ENCODE measurements at regions not wholly inside any gene's neighbourhood (a gene's known extent, or its start where the extent isn't known, plus 50 kb on each side); places are given as distances from the start of the nearest gene placed in this dataset.

- H3K4me3 ChIP-seq = no peak overlapping the region
- intact Hi-C loops (cut with DNase I; ENCODE audit: low total_unique reads) = no loop called here
- no peak overlapping the region for H3K27ac ChIP-seq
- no peaks in the 10 kb centered on the region for H3K9me3 ChIP-seq
- no peak for DNase-seq
- WGBS, 2 donors = 54 to 59% methylated on average over 3 of the region's 3 CpGs
- TF ChIP-seq CTCF (IDR thresholded peaks at IDR 0.05) (no peak), POLR2A (IDR thresholded peaks at IDR 0.05) (no peak)
- no peaks in the 10 kb centered on the region for H3K36me3 ChIP-seq (ENCODE audit: low read depth, missing control alignments)
- H3K27me3 ChIP-seq = no peaks in the 10 kb centered on the region
- H3K4me1 ChIP-seq = no peaks in the 10 kb centered on the region
Measured at GRCh38 chr7:41134300-41135255, 568.3 kb downstream of the INHBA start.

- 65 to 71% methylated on average over 10 of the region's 10 CpGs for WGBS, 2 donors
- DNase-seq = no peak
Measured at GRCh38 chr7:41133690-41134299, 569.1 kb downstream of the INHBA start.

GRCh38 chr7:41131956-41132355, 570.9 kb downstream of the INHBA start:
- intact Hi-C loops (cut with DNase I; ENCODE audit: low total_unique reads) = no loop called here
- no peaks in the 10 kb centered on the region for H3K27me3 ChIP-seq
- H3K4me1 ChIP-seq = no peaks in the 10 kb centered on the region
- no peak overlapping the region for H3K27ac ChIP-seq
- H3K4me3 ChIP-seq = no peak overlapping the region
- DNase-seq = no peak
- no peaks in the 10 kb centered on the region for H3K9me3 ChIP-seq
- TF ChIP-seq POLR2A (IDR thresholded peaks at IDR 0.05) (no peak), CTCF (IDR thresholded peaks at IDR 0.05) (no peak)
- 61 to 62% methylated on average over 6 of the region's 6 CpGs for WGBS, 2 donors
- H3K36me3 ChIP-seq (ENCODE audit: low read depth, missing control alignments) = no peaks in the 10 kb centered on the region

More at GRCh38 chr7:41133690-41134299, 569.1 kb downstream of the INHBA start:
- H3K27ac ChIP-seq = no peak overlapping the region
- H3K4me1 ChIP-seq = no peaks in the 10 kb centered on the region
- no peak overlapping the region for H3K4me3 ChIP-seq
- intact Hi-C loops (cut with DNase I; ENCODE audit: low total_unique reads) = no loop called here
- H3K36me3 ChIP-seq (ENCODE audit: low read depth, missing control alignments) = no peaks in the 10 kb centered on the region
- H3K27me3 ChIP-seq = no peaks in the 10 kb centered on the region
- TF ChIP-seq POLR2A (IDR thresholded peaks at IDR 0.05) = no peak
- TF ChIP-seq CTCF (IDR thresholded peaks at IDR 0.05) = no peak
- H3K9me3 ChIP-seq = no peaks in the 10 kb centered on the region

- Histone ChIP-seq H3K36me3 (ENCODE audit: low read depth, missing control alignments) (no peaks in the 10 kb centered on the region), H3K4me1 (no peaks in the 10 kb centered on the region), H3K27me3 (no peaks in the 10 kb centered on the region), H3K9me3 (no peaks in the 10 kb centered on the region), H3K27ac (no peak overlapping the region), H3K4me3 (no peak overlapping the region)
- DNase-seq = no peak
- TF ChIP-seq POLR2A (IDR thresholded peaks at IDR 0.05) (no peak), CTCF (IDR thresholded peaks at IDR 0.05) (no peak)
- intact Hi-C loops (cut with DNase I; ENCODE audit: low total_unique reads) = no loop called here
- 68 to 72% methylated on average over 10 of the region's 10 CpGs for WGBS, 2 donors
Measured at GRCh38 chr7:41130561-41131236, 572.2 kb downstream of the INHBA start.
